IgD-negative memory B cell (primary cell): ENCODE measurements at regions not wholly inside any gene's neighbourhood (a gene's known extent, or its start where the extent isn't known, plus 50 kb on each side); places are given as distances from the start of the nearest gene placed in this dataset.
A peak's percentile ranks its signal among the peaks of the same experiment; 100 is the strongest.
"Not testable (repeated sequence)": the region's sequence is repeated elsewhere in the genome, so short reads cannot be mapped to it uniquely, and the experiment has no call there.

Experiments
- H3K27ac Mint-ChIP-seq, 3 donors: one replicate each; pipeline ENCODE4 v1.8.0; 2020 to 2022; ENCODE audit warnings: mild to moderate bottlenecking in 3 of 3, mixed read lengths in 3 of 3, moderate library complexity in 1 of 3
- H3K27me3 Mint-ChIP-seq: one replicate; pipeline ENCODE4 v1.8.0; 2021; ENCODE audit warnings: mixed read lengths
- H3K36me3 Mint-ChIP-seq: one replicate; pipeline ENCODE4 v1.8.0; 2020; ENCODE audit warnings: mild to moderate bottlenecking, mixed read lengths
- H3K4me1 Mint-ChIP-seq, 3 donors: one replicate each; pipeline ENCODE4 v1.8.0; 2020 to 2022; ENCODE audit warnings: mixed read lengths in 3 of 3, mild to moderate bottlenecking in 1 of 3
- H3K4me3 Mint-ChIP-seq, 4 donors: one replicate each; pipeline ENCODE4 v1.8.0; 2020 to 2022; ENCODE audit warnings: mild to moderate bottlenecking in 4 of 4, mixed read lengths in 4 of 4, moderate library complexity in 3 of 4
- H3K9me3 Mint-ChIP-seq, 3 donors: one replicate each; pipeline ENCODE4 v1.8.0; 2020 to 2021; ENCODE audit warnings: mixed read lengths in 3 of 3, mild to moderate bottlenecking in 1 of 3

GRCh38 chr9:111276431-111277128 lies 53.4 kb downstream of the OR2K2 start:
- H3K36me3 Mint-ChIP-seq, result peaks cover 2% of the 10 kb centered on the region
- peaks cover 0 to 5% (median 0%) of the 10 kb centered on the region in 3 donors for H3K4me1 Mint-ChIP-seq
- no peak overlapping the region for H3K27ac Mint-ChIP-seq
- H3K4me3 Mint-ChIP-seq, result no peak overlapping the region
- H3K27me3 Mint-ChIP-seq, result peaks cover 2% of the 10 kb centered on the region
- H3K9me3 Mint-ChIP-seq, result peaks cover 0 to 4% (median 3%) of the 10 kb centered on the region in 3 donors

DNA sequence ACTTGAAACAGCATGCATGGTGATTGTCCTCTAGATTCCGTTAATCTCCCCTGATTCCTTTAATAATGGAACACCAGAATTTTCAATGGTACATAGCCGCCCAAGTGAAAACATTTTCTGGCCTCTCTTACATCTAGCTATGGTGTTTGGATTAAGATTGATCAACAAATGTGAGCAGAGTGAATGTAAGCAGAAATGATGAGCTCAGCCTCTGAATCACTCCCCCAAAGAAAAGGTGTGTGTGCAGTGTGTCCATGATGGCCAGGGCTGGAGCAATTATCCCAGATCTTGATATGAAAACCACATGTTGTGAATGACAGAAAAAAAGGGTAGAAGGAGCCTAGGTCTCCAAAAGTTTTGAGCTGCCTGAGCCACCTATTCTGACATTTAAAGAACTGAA lies 55.3 kb downstream of the OR2K2 start:
- H3K36me3 Mint-ChIP-seq, result peaks cover 2% of the 10 kb centered on the region
- H3K4me3 Mint-ChIP-seq, result peak overlapping the region in 1 of 4 donors; percentile 32
- H3K27me3 Mint-ChIP-seq, result peaks cover 2% of the 10 kb centered on the region
- H3K27ac Mint-ChIP-seq, result no peak overlapping the region
- H3K9me3 Mint-ChIP-seq, result peaks cover 0 to 5% (median 3%) of the 10 kb centered on the region in 3 donors
- H3K4me1 Mint-ChIP-seq, result peaks cover 0 to 5% (median 0%) of the 10 kb centered on the region in 3 donors

DNA sequence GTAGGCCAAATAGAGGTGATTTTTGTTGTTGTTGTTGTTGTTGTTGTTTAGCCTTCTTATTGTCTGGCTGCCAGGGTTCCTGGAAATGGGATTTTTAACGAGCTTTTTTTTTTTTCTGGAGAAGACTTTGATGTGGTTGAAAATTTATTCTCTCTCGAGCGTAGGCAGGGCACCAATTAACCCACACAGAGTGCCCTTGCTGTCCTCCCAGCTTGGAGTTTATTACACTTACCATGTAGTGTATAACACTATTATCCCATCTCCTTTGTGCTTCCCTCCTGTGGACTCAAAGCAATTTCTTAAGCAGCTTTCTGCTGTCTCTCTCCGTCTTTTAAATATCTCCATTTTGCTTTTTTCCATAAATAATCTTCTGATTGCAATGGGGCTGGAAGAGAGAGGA lies 57.4 kb downstream of the OR2K2 start:
- peaks cover 0 to 5% (median 0%) of the 10 kb centered on the region in 3 donors for H3K4me1 Mint-ChIP-seq
- peaks cover 3 to 7% (median 3%) of the 10 kb centered on the region in 3 donors for H3K9me3 Mint-ChIP-seq
- peaks cover 2% of the 10 kb centered on the region for H3K36me3 Mint-ChIP-seq
- peaks cover 2% of the 10 kb centered on the region for H3K27me3 Mint-ChIP-seq
- no peak overlapping the region for H3K4me3 Mint-ChIP-seq
- no peak overlapping the region for H3K27ac Mint-ChIP-seq

DNA sequence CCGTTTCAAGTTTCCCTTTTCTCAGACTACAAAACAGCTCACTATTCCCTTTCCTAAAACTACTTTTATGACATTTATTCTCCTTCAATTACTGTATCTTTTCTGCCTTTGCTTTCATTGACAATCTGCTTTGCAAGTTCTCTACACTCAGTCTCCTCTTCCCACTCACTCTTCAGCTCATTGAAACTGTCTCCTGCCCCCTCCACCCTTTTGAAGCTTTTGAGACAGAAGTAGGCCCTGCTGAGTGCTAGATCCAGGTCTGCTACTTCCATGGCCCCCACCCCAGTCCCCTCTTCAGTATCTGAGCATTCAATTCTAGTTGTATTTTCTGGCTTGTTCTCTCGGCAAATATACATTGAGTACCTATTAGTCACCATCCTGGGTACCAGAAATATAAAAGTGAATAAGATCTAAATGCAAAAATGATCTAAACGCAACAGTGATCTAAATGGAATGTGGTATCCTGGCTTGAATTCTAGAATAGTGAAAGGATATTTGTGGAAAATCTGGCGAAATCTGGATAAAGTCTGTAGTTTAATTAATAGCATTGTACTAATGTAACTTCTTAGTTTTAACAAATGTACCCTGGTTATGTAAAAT lies 58.4 kb downstream of the OR2K2 start:
- peaks cover 3 to 10% (median 3%) of the 10 kb centered on the region in 3 donors for H3K9me3 Mint-ChIP-seq

DNA sequence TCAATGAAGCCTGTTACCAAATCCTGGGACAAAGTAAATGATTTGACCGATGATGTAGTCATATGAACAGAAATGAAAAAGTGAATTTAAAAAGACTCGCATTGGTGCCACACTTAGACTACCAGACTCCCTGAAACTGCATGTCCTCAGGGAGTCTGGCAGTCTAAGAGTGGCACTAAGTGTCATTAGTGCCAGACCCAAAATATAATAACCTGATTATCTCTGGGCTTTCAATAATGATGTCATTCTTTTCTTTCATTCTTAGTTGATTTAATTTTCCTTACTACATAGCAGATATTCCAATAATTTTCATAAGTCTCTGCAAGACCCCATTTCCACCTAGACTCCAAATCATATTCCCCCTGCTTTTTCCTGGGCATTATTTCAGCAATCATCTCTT lies 59.0 kb downstream of the OR2K2 start:
- Mint-ChIP-seq H3K27me3 (no peaks in the 10 kb centered on the region), H3K27ac (no peak overlapping the region), H3K9me3 (peaks cover 3 to 10% (median 3%) of the 10 kb centered on the region in 3 donors), H3K36me3 (peaks cover under 1% of the 10 kb centered on the region), H3K4me1 (no peaks in the 10 kb centered on the region), H3K4me3 (no peak overlapping the region)

More for the DNA sequence above, 58.4 kb downstream of the OR2K2 start:
- peaks cover 2% of the 10 kb centered on the region for H3K36me3 Mint-ChIP-seq
- H3K4me3 Mint-ChIP-seq, result no peak overlapping the region
- peaks cover 0 to 2% (median 0%) of the 10 kb centered on the region in 3 donors for H3K4me1 Mint-ChIP-seq
- no peak overlapping the region for H3K27ac Mint-ChIP-seq
- H3K27me3 Mint-ChIP-seq, result peaks cover under 1% of the 10 kb centered on the region

DNA sequence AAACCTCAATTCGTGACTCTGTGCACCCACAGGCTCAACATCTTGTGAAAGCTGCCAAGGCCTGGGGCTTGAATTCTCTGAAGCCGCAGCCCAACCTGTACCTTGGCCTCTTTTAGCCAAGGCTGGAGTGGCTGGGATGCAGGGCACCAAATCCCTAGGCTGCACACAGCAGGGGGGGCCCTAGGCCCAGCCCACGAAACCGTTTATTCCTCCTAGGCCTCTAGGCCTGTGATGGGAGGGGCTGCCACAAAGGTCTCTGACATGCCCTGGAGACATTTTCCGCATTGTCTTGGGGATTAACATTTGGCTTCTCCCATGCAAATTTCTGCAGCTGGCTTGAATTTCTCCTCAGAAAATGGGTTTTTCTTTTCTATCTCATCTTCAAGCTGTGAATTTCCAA lies 64.0 kb downstream of the OR2K2 start:
- H3K4me3 Mint-ChIP-seq, H3K36me3 Mint-ChIP-seq, H3K4me1 Mint-ChIP-seq, H3K27me3 Mint-ChIP-seq, H3K9me3 Mint-ChIP-seq, H3K27ac Mint-ChIP-seq: not testable (repeated sequence)

DNA sequence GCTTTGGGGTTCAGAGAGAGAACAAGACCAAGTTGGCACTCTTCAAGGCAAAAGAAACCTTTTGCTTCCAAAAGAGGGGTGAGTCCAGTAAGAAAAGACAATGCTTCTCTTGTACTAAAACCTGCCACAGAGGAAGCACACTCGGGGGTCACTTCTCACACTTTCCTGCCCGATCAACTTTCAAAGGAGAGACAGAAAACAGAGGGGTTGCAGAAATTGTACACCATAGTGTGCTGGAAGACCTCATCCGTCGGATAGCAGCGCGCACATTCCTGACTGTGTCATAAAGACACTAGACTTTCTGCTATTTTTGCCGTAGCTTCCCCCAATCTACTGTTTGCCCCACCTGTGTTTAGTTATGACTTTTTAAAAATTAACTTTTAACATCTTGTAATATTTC lies 66.9 kb downstream of the OR2K2 start:
- no peak overlapping the region for H3K27ac Mint-ChIP-seq
- H3K4me1 Mint-ChIP-seq, result no peaks in the 10 kb centered on the region

DNA sequence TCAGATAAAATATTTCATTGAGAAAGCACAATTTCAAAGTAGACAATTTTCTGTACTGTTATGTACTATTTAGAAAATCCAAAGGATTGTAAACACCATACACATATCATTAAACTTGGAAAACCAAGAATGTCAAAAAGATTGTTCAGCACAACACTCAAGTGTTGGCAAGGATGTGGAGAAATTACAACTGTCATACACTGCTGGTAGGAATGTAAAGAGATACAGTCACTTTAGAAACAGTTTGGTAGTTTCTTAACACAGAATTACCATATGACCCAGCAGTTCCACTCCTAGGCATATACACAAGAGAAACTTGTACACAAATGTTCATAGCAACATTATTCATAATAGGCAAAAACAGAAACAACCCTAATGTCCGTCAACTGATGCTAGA lies 71.2 kb downstream of the OR2K2 start:
- no peaks in the 10 kb centered on the region for H3K4me1 Mint-ChIP-seq
- peaks cover 3% of the 10 kb centered on the region for H3K27me3 Mint-ChIP-seq
- H3K36me3 Mint-ChIP-seq, result no peaks in the 10 kb centered on the region
- H3K27ac Mint-ChIP-seq, result no peak overlapping the region
- H3K9me3 Mint-ChIP-seq, result peaks cover 0 to 2% (median 0%) of the 10 kb centered on the region in 3 donors
- no peak overlapping the region for H3K4me3 Mint-ChIP-seq

More for the DNA sequence above, 66.9 kb downstream of the OR2K2 start:
- Mint-ChIP-seq H3K9me3 (peaks cover 0 to 7% (median 3%) of the 10 kb centered on the region in 3 donors), H3K36me3 (no peaks in the 10 kb centered on the region), H3K4me3 (no peak overlapping the region), H3K27me3 (peaks cover 6% of the 10 kb centered on the region)

- Mint-ChIP-seq H3K27ac (no peak overlapping the region), H3K36me3 (no peaks in the 10 kb centered on the region), H3K27me3 (peaks cover 2% of the 10 kb centered on the region), H3K9me3 (peaks cover 0 to 2% (median 0%) of the 10 kb centered on the region in 3 donors), H3K4me1 (no peaks in the 10 kb centered on the region), H3K4me3 (no peak overlapping the region)
Measured at GRCh38 chr9:111258209-111258874, 71.7 kb downstream of the OR2K2 start.

- no peak overlapping the region for H3K27ac Mint-ChIP-seq
- H3K4me3 Mint-ChIP-seq, result no peak overlapping the region
- H3K27me3 Mint-ChIP-seq, result no peaks in the 10 kb centered on the region
- no peaks in the 10 kb centered on the region for H3K36me3 Mint-ChIP-seq
- peaks cover 0 to 3% (median 2%) of the 10 kb centered on the region in 3 donors for H3K9me3 Mint-ChIP-seq
- H3K4me1 Mint-ChIP-seq, result no peaks in the 10 kb centered on the region
Measured at GRCh38 chr9:111253742-111254437, 76.1 kb downstream of the OR2K2 start.

- Mint-ChIP-seq H3K4me3 (no peak overlapping the region), H3K4me1 (no peaks in the 10 kb centered on the region), H3K9me3 (peaks cover 0 to 3% (median 0%) of the 10 kb centered on the region in 3 donors), H3K36me3 (no peaks in the 10 kb centered on the region), H3K27me3 (no peaks in the 10 kb centered on the region), H3K27ac (no peak overlapping the region)
Measured at GRCh38 chr9:111250875-111251842, 78.9 kb downstream of the OR2K2 start.

DNA sequence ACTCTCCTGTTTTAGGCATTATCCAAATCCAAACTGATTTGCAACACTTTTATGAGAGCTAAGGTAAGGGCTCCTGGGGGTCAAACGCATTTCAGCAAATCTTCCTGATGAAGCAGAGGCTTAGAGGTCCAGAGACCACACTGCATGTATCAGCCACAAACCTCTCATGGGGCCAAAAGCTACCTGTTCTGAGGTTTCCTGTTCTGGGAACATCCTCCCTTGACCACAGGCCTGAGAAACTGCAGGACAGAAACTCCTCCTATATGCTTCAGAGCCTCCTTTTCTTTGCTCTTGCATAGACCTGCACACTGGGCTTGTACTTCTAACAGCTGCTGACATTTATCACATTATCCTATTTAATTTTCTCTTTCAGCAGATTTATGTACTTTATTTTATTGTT lies 92.6 kb downstream of the OR2K2 start:
- Mint-ChIP-seq H3K36me3 (no peaks in the 10 kb centered on the region), H3K27me3 (peaks cover 2% of the 10 kb centered on the region), H3K4me1 (no peaks in the 10 kb centered on the region), H3K27ac (no peak overlapping the region), H3K4me3 (no peak overlapping the region), H3K9me3 (peaks cover 0 to 1% (median 0%) of the 10 kb centered on the region in 3 donors)

DNA sequence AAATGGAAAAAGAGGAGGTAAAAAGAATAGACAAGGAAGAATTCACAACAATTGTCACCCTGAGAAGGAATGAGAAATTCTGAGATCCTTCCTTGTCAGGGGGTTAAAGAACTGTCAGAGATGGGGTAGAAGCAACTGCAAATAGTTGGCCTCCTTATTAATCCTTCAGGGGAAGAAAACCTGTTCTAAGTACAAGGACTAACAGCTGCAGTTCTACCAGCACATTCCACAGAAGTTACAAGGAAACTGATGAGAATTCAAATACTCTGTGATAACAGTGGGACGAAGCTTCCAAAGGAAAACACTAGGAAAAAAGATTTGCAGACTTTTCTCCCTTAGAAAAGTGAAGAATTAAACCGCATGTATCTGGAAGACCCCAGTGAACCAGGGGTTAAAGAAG lies 93.7 kb downstream of the OR2K2 start:
- no peaks in the 10 kb centered on the region for H3K36me3 Mint-ChIP-seq
- no peaks in the 10 kb centered on the region for H3K4me1 Mint-ChIP-seq
- H3K27me3 Mint-ChIP-seq, result peaks cover 2% of the 10 kb centered on the region
- H3K4me3 Mint-ChIP-seq, result no peak overlapping the region
- no peak overlapping the region for H3K27ac Mint-ChIP-seq
- H3K9me3 Mint-ChIP-seq, result no peaks in the 10 kb centered on the region

GRCh38 chr9:111233963-111234362 lies 96.1 kb downstream of the OR2K2 start:
- H3K4me3 Mint-ChIP-seq, result no peak overlapping the region
- H3K27me3 Mint-ChIP-seq, result peaks cover 2% of the 10 kb centered on the region
- H3K36me3 Mint-ChIP-seq, result no peaks in the 10 kb centered on the region
- no peak overlapping the region for H3K27ac Mint-ChIP-seq
- no peaks in the 10 kb centered on the region for H3K9me3 Mint-ChIP-seq
- no peaks in the 10 kb centered on the region for H3K4me1 Mint-ChIP-seq
